GM19397 (cell line): ENCODE measurements at regions not wholly inside any gene's neighbourhood (a gene's known extent, or its start where the extent isn't known, plus 50 kb on each side); places are given as distances from the start of the nearest gene placed in this dataset.

ENCODE experiments used
- ATAC-seq: cut with Tn5 transposase; IDR thresholded peaks from one replicate; pipeline ENCODE4 v1.9.1; 2021; ENCODE audit warnings: mild to moderate bottlenecking, moderate library complexity; ENCODE audit not compliant: unreplicated experiment

DNA sequence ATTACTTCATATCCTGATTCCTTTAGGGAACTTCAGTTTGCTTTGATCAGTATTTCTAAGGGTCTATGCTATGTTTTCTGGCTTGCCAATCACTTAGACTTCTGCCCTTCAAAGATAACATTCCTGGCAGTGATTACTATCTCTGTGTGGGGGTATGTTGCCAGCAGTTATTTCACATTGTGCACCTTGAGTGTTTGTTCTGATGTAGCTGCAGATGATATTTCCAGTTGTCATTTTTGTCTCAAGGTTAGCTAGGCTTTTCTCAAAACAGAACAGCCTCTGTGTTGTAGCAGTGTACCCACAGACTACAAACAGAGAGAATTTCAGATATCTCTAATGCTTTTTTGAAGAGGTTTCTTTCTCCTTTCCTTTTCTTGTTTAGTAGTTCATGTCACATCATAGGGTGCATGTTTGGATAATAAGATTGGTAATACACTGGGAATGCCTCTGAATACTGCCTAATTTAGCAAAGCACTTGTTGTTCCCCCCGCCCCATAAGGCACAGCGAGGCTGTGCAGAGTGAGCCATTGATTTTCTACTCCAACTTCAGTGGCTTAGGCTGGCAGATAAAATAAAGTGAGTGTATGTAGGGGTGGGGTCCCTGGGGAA lies 134.7 kb upstream of the AGR3 start:
- ATAC-seq = no peak

DNA sequence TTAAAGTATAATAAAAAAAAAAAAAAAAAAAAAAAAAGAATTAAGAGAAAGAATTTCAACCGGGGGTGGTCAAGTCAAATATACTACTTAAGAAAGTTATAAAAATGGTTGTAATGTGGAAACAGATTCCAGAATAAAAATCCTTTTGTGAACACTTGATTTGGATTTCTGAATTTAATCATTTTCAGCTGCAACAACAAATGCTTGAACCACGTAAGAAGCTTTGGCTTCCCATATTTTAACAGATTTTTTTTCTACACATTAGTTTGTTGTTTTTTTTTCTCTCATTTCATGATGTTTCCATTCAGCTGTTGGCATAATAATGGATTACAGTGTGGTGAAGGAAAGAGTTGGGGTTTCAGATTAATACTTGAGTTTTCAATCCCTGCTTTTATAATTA lies 137.3 kb upstream of the AGR3 start:
- no peak for ATAC-seq

GRCh38 chr7:17020250-17020649 lies 138.5 kb upstream of the AGR3 start:
- ATAC-seq = no peak

DNA sequence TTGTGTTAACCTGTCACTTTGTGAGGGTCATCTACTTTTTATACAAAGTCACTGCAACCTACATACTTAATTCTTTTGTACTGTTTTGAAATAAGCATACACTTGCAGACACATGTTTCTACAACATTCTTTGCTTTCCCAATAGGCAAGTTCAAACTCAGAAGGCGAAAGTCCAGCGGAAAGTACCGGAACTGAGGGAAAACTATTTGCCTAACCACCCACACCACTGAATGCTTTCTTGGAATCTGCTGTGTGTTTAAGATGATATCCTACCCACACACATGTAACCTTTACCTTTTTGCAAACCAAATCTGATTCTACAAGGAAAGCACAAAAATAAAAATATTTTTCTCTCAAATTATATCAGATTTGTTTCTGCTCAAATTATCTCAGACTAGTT lies 139.4 kb upstream of the AGR3 start:
- no peak for ATAC-seq

GRCh38 chr7:17022920-17023319 lies 141.1 kb upstream of the AGR3 start:
- no peak for ATAC-seq

DNA sequence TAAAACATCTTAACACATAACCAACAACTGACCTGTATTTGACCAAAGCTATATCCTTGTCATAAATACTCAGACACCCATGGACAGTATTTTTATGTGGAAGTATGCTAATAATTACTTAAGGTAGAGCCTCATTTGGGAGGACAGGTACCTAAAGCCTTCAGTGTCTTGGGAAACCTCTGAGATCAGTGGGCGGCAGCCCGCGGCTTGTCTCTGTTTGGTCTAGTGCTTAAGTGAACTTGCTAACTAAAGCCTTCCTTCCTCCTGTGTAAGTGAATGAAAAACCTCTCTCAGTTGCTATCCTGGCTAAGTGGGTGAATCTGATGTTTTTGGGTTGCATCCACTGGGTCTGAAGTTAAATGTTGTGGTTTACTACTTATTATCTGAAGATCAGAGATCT lies 144.5 kb upstream of the AGR3 start:
- no peak for ATAC-seq

DNA sequence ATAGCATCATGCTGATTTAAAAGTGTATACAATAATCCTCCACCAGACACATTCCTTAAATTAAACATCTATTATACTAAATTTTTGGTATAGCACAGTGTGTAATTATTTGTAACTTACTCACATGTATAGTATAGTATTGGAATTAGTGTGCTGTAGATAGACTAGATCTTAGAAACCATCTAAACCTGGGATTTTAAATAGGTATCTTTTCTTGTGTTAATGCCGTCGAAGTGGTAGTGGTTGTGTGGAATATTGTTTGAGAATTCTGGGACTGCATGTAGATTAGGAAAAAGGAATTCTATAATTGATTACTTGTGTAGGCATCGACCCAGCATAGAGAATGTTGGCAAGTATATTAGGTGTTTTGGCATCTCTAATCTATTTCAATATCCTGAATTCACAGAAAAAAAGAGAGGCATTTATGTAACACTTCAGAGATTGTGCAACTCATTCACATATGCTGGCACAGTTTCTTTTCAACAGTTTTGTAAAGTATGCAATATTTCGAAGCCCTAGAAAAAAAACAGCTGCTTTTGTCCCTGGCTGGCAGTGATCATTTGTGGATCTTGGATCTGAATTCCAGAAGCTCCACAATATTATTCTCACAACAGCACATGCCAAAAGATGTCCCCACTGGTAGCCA lies 145.5 kb upstream of the AGR3 start:
- no peak for ATAC-seq

DNA sequence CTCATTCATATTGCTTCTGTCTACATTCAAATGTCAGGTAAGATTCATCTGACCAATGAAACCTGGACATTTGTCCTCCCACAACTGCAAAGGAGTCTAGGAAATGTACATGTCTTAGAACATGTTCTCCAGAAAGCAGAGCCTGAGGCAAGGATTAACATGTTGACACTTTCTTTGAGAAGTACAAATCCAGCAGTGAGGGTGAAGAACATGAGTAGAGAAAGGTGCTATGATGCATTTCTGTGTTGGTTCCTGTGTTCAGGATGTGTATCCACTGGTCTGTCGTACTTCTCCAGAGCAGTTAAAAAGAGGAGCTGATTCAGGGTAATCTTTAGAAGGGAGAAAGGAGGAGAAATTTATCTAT lies 146.0 kb upstream of the AGR3 start:
- no peak for ATAC-seq

GRCh38 chr7:17029150-17029549 lies 147.4 kb upstream of the AGR3 start:
- ATAC-seq = no peak

DNA sequence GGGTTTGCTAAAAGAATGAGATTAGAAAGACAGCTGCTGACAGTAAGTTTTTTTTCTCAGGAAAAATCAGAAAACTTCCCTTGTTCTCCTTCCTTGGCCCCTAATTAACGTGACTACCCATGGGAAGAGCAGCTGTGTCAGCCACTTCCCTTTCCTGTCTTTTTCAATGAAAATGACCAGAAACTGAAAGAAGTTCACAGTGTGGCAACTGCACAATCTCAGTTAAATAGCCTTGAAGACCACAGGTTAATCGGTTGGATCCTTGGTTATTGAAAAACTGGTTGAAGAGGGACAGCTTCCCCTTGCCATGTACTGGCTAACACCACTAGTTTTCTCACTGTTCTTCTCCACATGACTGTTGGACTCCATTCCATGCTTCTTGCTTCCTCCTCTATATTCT lies 148.8 kb upstream of the AGR3 start:
- no peak for ATAC-seq

DNA sequence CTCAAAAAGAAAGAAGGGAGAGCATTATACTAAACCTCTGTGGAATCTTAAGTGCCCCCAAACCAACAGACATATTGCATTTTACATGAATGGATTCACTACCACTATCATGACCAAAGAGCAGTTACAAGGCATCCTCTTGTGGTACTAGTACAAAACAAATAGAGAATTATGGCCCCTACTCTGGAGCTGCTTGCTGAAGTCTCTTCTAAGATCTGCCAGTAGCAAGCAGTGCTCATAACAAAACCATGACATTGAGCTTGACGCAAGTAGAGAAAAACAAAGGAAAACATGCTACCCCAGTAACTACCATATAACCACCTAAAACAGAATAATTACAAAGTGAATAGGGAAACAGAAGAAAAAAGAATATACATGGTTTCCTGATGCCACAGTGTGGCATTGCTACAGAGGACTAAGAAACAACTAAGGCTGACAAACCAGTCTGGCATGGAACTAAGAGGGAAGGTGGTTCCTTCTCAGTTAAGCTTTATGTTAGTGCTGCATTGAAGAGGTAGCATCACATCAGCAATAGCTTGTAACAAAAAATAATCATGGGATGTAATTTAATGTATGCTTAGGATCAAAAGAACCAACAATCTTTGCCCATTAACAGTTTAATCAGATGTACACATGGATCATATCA lies 150.2 kb upstream of the AGR3 start:
- ATAC-seq = no peak

- ATAC-seq = no peak
Measured at GRCh38 chr7:17033245-17033644, 151.5 kb upstream of the AGR3 start.

DNA sequence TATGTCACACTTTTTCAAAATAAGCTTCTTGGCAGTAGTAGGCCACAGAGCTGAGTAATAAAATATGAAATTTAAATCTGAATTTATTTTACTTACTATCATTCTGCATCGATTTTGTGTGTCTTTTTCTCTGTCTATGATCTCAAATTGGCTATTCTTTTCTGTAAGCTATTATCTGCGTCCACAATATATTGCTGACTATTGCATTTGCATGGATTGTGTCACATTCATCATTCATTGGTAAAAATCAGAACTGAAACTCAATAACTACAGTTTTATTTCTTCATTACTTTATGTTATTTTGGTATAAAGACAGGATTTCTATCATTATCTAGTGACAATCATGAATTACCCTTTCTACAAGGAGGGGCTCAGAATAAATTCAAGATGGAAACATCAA lies 154.8 kb upstream of the AGR3 start:
- ATAC-seq = no peak

GRCh38 chr7:17037356-17037755 lies 155.6 kb upstream of the AGR3 start:
- no peak for ATAC-seq

DNA sequence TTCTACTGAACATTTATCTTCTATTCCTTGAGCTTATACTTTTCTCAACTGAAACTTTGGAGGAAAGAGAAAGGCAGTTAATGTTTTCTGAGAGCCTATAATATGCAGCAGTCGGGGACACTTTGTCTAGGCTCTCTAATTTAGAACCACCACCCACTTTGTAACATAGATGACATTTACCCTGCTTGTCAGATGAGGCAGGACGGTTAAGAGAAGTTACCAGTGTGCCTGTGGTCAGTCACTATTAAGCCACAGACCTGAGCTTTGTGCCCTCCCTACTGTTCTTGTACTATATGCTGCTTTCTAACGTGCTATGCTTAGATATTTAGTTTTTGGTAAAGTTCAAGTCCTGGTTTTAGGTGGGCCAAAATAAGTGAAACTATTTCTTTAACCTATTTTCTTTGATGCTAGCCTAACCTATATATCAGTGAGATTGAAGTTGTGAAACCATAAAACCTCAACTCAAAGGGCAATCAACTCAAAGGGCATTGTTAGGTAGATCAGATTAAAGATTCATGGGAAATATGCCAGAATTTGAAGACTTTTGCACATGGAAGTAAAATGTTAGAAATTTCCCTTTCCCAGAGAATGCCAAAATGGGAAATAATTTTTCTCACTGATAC lies 156.5 kb upstream of the AGR3 start:
- ATAC-seq = no peak

DNA sequence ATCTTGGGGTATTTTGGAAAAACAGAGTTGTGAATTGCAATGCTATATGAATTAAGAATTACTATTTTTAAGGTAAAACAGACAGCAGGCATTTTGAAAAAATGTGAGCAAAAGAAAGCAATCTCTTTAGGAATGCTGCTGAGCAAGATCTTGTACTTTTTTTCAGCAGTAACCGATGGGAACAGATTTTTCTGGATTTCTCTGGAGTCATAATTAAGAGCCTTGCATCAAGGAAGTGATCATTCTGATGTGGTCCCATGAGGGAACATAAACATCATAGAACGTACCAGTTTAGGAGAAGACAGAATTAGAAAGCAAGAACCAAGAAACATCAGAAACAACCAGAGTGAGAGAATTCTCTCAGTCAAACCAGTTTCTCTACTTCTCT lies 157.0 kb upstream of the AGR3 start:
- ATAC-seq = no peak

- ATAC-seq = no peak
Measured at GRCh38 chr7:17039372-17039771, 157.6 kb upstream of the AGR3 start.

DNA sequence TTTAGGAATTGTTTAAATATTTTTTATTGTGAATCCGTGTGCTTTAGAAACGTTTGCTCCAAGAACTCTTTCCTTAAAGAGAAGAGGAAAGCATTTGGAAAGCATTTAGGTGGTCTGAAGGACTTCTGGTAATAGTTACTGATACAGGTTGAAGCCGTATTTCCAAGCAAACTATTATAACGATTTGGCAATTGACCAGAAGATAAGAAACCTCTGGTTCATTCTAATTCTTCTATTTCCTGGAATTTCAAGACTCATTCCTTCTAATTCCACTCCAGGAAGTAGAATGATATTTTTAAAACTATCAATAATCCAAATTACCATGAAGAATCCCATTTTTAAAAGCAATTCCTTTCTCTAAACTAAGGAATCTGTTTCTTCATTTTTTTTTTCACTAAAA lies 158.9 kb upstream of the AGR3 start:
- no peak for ATAC-seq

DNA sequence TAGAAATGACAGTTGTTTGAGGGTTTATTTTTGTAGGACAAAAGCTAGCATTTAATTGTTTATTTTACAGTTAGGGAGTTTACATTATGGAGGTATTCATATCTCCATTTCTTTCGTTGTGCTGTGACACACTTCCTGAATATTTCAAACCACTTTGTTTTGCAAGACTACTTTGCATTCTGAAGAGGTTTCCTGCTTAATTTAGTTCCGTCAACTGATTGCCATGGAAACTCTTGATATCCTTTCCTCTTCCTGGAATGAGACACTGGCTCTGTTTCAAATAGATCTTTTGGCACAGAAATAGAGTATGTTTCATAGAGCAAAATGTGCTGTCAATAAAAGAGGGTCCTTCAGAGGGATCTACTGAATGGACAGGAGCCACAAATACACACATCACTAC lies 159.5 kb upstream of the AGR3 start:
- no peak for ATAC-seq

GRCh38 chr7:17042211-17042610 lies 160.4 kb upstream of the AGR3 start:
- no peak for ATAC-seq

DNA sequence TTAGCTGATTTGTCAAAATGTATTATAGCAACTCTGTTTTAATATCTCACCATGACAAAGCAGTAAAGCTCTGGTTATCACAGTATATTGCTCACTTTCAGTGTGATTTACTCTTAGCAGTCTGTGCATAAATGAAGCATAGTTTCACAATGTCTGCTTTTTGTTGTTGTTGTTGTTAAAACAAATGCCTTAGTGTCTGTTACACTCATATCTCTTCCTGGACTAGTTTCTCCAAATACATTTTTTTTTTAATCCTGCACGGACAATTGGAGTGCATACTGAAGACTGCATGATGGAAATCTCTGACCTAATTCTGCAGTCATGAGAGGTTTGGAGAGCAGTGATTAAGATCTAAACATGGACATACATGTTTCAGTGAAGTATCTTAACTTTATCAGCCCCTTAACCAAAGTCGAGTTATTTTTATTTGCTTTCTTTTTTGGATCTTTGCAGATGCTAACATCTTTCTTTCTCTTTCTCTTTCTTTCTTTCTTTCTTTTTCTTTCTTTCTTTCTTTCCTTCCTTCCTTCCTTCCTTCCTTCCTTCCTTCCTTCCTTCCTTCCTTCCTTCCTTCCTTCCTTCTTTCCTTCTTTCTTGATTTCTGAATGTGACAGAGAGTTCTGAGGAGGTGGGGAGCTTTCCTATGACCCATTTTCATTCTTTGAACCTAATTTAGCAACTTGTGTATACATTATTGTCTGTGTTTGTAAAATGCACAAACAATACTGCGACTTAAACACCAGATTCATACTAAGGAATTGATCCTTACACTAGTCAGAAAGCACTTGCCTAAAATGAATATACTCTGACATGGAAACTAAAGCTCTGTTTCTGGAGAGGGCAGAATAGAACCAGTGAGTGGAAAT lies 161.5 kb upstream of the AGR3 start:
- ATAC-seq = no peak
